ENCODE measurements at regions not wholly inside any gene's neighbourhood (a gene's known extent, or its start where the extent isn't known, plus 50 kb on each side); places are given as distances from the start of the nearest gene placed in this dataset.
"Not testable (repeated sequence)": the region's sequence is repeated elsewhere in the genome, so short reads cannot be mapped to it uniquely, and the experiment has no call there.

DNA sequence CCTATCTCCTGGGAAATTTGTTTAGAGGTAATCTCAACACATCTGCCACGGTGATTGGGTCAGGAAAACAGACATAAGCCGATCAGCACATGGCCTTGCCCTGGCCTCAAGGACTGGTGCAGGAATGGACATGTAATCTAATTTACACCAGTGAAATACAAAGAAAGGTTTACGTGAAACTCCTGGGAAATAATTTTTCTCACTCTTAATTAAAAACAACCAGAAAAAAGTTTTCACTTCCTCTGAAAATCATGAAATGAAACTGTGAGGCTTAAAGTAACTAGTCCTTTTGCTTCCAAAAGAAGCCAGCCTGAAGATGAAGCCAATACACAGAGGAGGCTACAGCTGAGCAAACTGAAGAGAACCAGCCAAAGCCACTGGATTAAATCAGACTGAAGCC lies 154.1 kb upstream of the FAM241A start:
- DNase-seq, result no peak

GRCh38 chr4:111991797-111992196 lies 153.5 kb upstream of the FAM241A start:
- DNase-seq, result no peak

DNA sequence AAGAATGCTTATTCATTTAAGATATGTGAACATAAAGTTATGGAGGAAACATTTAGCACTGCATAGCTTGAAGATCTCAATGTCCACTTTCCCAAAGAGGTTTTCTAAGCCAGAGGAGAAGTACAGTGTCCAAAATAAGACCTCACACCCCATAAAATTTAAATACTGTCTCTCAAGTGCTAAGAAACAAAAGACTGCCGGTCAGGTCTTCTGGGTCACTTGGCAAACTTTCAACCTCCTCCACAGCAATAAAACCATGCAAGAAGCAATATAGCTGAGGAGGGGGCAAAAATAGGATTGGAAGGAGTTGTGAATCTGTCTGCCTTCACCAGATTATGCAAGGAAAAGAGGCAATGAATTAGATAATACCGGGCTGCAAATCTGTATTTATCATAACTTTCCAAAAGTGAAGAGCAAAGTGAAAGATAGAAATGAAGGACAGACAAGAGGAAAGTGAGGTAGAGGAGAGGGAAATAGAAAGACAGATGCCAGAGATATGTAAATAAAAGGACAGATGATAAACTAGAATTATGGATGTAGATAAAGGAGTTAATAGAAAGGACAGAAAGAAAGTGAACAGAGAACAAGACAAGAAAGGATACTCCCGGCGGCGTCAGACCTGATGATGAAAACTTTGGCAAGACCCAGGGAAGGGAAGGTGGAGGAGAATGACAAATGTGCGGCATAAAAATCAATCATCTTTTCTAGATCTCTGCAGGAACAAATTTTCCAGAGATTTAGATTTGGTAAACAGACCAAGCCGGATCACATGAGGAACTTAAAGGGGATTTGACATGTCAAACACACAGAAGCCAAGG lies 152.7 kb upstream of the FAM241A start:
- no peak for DNase-seq

DNA sequence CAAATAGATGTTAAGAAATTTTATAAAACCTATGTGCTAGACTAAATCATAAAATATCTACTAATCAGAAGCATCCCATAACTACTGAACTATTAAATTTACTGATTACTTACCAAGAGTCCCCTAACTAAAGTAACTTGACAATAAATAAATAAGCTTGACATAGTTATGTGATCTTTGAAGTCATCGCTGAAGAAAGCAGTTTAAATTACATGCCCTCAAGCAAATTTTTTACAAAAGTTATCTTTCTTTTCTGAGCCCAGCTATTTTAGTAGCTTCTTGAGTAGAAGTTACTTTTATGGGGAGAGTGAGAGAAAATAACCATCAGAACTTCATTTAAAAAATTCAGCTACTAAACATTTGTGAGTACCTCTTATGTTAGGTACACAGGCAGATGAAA lies 150.9 kb upstream of the FAM241A start:
- DNase-seq, result no peak

- no peak for DNase-seq
Measured at GRCh38 chr4:111997785-111998184, 147.5 kb upstream of the FAM241A start.

DNA sequence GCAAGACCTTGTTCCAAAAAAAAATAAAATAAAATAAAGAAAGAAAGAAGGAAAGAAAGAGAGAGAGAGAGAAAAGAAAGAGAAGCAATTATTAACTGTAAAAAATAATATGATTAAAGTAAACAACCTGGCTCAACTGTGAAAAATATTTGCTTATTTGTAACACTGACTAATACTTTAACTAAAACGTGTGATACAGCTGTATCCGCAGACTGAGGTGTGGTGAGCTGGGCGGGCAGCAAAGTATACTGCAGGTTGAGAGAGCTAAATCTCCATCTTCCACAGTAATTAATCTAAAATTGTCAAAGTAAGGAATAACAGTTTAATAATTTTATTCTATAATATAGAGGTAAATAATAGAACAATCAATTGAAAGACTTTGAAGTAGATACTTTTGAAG lies 145.5 kb upstream of the FAM241A start:
- no peak for DNase-seq

GRCh38 chr4:112001041-112001440 lies 144.2 kb upstream of the FAM241A start:
- DNase-seq, result no peak

DNA sequence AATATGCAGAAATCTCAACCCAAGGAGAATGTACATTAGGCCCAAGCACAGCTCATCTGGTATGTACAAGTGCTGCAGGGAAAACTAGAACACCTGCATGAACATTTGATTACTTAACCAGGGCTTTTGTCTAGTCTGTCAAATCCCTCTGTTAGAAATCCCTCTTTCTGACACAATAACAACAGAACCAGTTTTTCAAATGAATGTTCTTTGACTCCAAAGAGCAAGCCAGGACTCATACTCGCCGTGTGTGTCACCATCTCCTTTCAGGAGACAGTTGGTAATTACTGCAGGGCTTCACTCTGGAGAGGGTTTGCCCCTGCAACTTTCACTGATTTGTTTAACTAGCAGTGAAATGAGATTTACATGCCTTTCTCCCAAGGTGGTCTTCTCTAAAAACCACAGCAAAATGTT lies 143.0 kb upstream of the FAM241A start:
- no peak for DNase-seq

- no peak for DNase-seq
Measured at GRCh38 chr4:112003231-112003907, 141.9 kb upstream of the FAM241A start.

DNA sequence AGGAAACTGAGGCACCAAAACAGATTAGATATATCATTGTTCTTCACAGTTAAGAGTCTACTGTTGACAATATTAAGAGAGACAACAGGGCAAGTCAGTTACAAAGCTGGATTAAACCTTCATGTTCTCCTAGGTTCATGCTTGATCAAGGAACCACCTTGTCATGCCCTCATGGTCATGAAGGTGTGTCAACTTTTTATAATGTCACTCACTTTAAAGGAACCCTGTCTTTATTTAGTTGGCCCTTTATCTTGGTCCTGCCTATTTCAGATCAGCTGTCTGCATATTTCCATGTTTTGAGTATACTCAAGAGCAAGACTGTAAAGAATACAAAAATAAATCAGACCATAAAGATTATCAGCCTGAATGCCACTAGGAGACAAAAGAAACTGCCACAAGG lies 140.2 kb upstream of the FAM241A start:
- no peak for DNase-seq

GRCh38 chr4:112007391-112007790 lies 137.9 kb upstream of the FAM241A start:
- DNase-seq, result no peak

DNA sequence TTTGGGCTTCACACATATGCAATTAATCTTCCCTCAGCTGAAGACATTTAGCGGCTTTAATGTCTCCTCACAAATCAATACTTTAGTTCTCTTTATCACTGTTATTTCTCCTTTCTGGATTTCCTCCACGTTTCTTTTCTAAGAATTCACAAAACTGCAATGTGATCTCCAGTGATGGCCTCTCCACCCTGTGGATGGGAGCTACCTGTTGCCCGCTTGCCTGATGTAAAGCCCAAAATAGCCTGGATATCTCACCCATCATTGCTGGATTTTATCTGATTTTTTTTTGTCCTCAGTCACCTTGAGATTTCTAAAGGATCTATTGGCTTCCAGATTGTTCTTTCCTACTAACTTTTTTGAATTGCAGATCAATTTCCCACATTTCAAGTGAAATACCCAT lies 129.3 kb upstream of the FAM241A start:
- no peak for DNase-seq

GRCh38 chr4:112023402-112023950 lies 121.8 kb upstream of the FAM241A start:
- DNase-seq, result no peak

GRCh38 chr4:112026058-112026457 lies 119.2 kb upstream of the FAM241A start:
- DNase-seq, result no peak

DNA sequence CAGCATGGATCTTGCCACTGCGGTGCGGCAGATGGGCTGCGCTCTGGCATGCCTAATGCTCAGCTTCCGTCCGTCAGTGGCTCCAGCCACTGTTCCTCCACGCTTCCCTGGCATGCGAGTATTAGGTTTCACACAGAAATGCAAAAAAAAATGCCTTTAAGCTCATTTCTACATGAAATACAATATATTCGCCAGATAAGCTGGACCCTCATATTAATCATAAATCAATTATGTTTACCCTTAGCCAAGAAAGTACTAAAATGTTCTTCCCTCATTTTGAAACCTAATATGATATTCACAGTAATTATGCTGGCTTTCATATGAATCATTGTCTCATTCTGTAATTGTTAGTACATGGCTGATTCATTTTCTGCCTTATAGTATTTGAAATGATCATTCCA lies 115.5 kb upstream of the FAM241A start:
- DNase-seq, result no peak

GRCh38 chr4:112031712-112032328 lies 113.4 kb upstream of the FAM241A start:
- peak; percentile 1 for DNase-seq

DNA sequence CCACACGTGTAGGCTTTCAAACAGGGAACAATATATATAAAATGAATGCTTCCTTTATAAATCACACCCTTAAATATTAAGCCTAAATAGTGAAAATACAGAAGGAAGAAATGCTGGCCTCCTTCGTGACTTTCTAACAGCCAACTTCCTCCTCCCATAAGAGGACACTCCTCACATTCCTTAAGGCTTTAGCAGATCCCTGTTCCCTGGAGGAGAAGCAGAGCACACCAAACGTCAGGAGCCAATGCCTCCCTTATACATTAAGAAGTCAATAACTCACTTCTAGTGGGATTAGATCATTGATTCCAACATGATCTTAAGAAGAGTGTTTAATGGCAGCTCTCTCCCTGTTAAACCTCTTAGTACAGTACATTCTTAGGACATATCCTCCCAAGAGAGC lies 108.4 kb upstream of the FAM241A start:
- no peak for DNase-seq

- DNase-seq, result no peak
Measured at GRCh38 chr4:112038861-112039260, 106.4 kb upstream of the FAM241A start.

DNA sequence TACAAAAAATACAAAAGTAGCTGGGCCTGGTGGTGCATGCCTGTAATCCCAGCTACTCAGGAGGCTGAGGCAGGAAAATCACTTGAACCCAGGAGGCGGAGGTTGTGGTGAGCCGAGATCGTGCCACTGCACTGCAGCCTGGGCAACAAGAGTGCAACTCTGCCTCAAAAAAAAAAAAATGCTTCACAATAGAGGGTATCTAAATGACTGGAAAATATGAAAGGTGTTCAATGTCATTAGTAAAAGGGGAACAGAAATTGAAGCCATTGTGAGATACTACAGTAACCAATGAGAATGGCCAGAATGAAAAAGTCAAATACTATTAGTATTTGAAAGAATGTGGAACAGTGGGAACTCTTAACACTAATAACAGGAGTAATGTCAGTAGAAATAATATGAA lies 96.1 kb upstream of the FAM241A start:
- DNase-seq, result not testable (repeated sequence)

GRCh38 chr4:112053825-112054350 lies 91.4 kb upstream of the FAM241A start:
- no peak for DNase-seq

DNA sequence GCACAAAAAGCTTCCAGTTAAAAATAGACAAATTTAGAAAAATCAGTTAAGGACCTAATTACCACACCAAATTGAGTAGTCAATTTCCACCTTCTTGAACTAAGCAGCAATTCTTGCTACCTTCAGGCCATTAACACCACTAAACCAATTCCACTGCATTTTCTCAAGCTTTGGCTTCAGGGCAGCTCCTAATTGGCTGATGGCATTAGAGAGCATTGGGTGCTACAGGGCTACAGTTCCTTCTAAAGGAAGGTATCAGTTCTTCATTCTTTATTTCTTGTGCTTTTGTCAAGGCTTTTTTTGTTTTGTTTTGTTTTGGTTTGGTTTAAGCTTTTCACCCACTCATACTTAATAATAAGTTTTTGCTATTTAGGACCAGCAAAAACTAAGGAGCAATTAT lies 90.2 kb upstream of the FAM241A start:
- DNase-seq, result no peak

DNA sequence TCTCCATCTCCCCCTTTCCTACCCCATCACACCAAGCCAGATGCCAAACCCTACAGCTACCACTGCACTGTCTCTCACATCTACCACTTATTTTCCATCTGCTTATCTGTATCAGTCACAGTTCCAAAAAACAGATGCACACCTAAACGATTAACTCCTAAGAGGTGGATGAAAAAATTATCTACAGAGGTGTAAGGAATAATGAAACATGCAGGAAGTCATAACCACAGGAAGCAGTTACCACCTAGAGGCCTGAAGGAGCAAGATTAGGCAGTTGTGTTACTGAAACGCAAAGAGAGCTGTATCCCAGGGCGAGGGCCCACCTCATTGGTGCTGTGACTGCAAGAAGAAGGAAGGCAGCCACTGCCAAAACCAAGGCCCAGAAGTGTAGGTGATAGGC lies 87.8 kb upstream of the FAM241A start:
- no peak for DNase-seq

- no peak for DNase-seq
Measured at GRCh38 chr4:112058433-112058832, 86.8 kb upstream of the FAM241A start.

DNA sequence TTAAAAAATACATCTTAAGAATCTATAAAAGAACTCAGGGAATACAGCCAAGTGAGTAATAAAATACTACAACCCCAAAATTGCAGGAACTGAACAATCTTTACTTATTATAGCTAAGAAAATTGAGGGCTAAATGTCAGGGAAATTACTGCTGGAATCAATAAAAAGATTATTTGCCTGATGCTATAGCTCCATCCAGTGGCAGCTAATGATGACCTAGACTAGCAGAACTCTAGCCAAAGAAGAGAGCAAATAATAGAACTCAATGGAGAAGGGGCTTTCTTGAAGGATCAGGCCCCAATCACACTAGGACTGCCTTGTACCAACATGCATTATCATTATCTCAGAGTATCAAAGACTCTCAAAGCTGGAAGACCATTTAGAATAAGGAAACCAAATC lies 85.0 kb upstream of the FAM241A start:
- DNase-seq, result no peak
